Body of pancreas (tissue), 4 donors: ENCODE measurements at regions not wholly inside any gene's neighbourhood (a gene's known extent, or its start where the extent isn't known, plus 50 kb on each side); places are given as distances from the start of the nearest gene placed in this dataset.

Experiments used
- CTCF ChIP-seq, 7 experiments: fragments of 450-650 bp in 4 of 7; fragments of 200-600 bp in 3 of 7; sonication (generic) in 3 of 7; IDR thresholded peaks; one replicate each; pipeline ENCODE4 v1.5.1; 2016 to 2019; ENCODE audit warnings: antibody characterized with exemption in 7 of 7
- POLR2A ChIP-seq, 3 donors: fragments of 450-650 bp; IDR thresholded peaks; one replicate each; pipeline ENCODE4 v1.6.1; 2016; ENCODE audit warnings: antibody characterized with exemption in 3 of 3, mild to moderate bottlenecking in 2 of 3

GRCh38 chr1:70812442-70813109, 235.0 kb downstream of the PTGER3 start:
- no peak for TF ChIP-seq CTCF (IDR thresholded peaks at IDR 0.05)
- no peak for TF ChIP-seq POLR2A (IDR thresholded peaks at IDR 0.05)
